ENCODE measurements at regions not wholly inside any gene's neighbourhood (a gene's known extent, or its start where the extent isn't known, plus 50 kb on each side); places are given as distances from the start of the nearest gene placed in this dataset.
"Not testable (repeated sequence)": the region's sequence is repeated elsewhere in the genome, so short reads cannot be mapped to it uniquely, and the experiment has no call there.

- not testable (repeated sequence) for DNase-seq (ENCODE audit: low read depth)
These were observed 1327.4 kb upstream of the CDH18 start for GRCh38 chr5:21315376-21315775.

GRCh38 chr5:21301205-21301604 lies 1313.2 kb upstream of the CDH18 start:
- not testable (repeated sequence) for DNase-seq (ENCODE audit: low read depth)

DNA sequence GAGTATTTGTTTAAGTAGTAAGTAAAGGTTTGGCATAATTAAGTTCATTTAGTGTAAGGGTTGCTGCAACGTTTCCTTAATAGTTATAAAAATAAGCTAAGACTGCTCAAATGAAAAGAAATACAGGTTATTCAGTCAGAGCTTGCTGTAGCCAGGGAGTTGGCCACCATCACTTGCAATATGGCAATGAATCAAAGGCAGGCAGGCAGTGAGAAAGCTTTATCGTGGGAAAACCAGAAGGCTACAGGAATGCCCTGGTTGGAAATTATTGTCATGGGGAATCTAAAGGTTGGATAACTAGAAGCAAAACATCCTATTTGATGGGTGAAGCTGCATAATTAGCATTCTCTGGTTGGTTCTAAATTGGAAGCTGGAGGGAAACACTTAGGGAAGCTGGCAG lies 1286.4 kb upstream of the CDH18 start:
- not testable (repeated sequence) for DNase-seq (ENCODE audit: low read depth)

GRCh38 chr5:21263361-21263760 lies 1275.4 kb upstream of the CDH18 start:
- no peak for DNase-seq (ENCODE audit: low read depth)

GRCh38 chr5:21254161-21254560 lies 1266.2 kb upstream of the CDH18 start:
- no peak for DNase-seq (ENCODE audit: low read depth)

DNA sequence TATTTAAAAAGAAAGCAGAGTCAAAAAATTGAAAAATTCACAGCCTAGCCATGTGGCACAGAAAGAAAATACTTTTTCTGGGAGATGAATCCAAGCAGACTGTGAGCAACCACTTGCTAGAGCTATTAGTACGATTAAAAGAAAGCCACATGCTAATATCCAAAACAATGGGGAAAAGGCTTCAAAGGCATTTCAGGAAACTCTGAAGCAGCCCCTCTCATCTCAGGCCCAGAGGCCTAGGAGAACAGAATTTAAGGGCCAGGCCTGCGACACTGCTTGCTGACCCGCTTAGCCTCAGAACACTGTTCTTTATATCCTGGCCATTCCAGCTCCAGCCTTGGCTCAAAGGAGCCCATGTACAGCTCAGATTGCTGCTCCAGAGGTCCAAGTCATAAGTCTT lies 1257.0 kb upstream of the CDH18 start:
- no peak for DNase-seq (ENCODE audit: low read depth)

DNA sequence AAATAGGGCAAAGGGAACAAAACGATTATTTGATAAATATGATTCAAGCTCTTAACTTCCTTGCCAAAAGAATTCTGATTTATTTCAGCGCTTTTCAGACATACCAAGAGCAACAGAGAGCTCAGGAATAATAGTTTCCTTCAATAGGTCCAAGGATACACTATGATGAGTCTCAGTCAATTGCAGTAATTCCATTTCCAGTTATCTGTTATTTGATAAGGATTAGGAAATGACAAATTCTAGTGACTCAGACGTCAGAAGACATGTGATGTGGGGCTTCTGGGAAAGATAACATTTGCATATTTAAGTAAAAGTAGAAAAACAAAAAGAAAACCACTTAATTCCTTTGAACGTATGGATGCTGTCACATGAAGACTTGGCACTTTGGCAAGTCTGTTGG lies 1250.8 kb upstream of the CDH18 start:
- DNase-seq (ENCODE audit: low read depth), result no peak

- no peak for DNase-seq (ENCODE audit: low read depth)
These were observed 1249.5 kb upstream of the CDH18 start for GRCh38 chr5:21237461-21237860.

DNA sequence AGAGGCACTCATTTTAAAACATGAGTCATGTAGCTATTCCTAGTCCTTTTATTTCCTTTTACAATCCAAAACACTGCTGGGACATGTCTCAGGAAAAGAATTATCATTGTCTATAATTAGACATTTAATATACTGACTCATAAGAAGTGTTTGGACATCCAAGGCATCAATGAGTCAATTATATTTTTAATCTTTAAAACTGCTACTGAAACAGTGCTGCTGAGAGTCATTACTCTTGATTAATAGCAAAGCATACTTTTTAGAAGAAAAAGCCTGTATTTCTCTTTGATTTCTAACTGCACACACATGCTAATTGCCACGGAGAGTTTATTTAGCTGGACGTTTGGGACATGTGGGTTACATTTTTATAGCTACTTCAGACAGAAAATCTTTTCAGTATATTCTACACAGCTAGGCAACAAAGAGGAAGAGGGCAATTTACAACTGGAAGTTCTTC lies 1249.0 kb upstream of the CDH18 start:
- DNase-seq (ENCODE audit: low read depth), result no peak

- DNase-seq (ENCODE audit: low read depth), result no peak
These were observed 1248.1 kb upstream of the CDH18 start for GRCh38 chr5:21236104-21236503.

GRCh38 chr5:21225223-21226064 lies 1237.4 kb upstream of the CDH18 start:
- DNase-seq (ENCODE audit: low read depth), result no peak

DNA sequence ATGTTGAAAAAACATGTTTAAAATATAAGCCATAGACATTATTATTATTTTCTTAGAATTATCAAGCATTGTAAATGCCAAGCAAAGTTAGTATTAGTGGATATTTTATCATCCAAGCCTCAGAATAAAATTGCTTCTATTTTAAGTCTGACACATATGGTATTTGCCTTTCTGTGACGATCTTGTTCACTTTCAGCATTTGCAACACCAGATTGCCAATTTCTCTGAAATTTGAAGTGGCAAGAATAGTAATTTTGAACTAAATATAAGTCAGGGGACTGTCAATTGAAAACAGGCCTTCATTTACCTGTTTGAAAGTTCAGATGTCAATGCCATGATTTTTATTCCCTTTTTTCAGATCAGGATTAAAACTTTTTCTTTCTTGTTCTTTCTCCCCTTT lies 1233.6 kb upstream of the CDH18 start:
- no peak for DNase-seq (ENCODE audit: low read depth)

- no peak for DNase-seq (ENCODE audit: low read depth)
These were observed 1232.0 kb upstream of the CDH18 start for GRCh38 chr5:21219966-21220365.

GRCh38 chr5:21219251-21219650 lies 1231.3 kb upstream of the CDH18 start:
- no peak for DNase-seq (ENCODE audit: low read depth)

GRCh38 chr5:21212026-21212425 lies 1224.0 kb upstream of the CDH18 start:
- no peak for DNase-seq (ENCODE audit: low read depth)

DNA sequence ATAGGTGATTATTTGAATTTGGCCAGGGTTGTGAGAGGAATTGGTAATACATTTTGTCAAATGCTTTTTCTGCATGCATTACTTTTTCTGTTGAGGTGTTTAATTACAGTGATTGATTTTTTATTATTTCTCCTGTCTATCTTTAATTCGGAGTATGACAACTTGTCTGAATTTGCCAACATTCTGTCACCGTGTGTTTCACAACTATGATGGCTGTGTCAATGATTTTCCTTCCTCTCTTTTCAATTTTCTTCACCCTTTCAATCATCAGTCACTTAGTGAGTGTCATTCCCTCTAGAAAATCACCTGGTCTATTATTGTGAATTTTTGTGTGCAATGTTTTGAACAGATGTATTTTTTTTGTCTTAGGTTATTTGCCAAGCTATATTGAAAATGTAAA lies 1221.4 kb upstream of the CDH18 start:
- no peak for DNase-seq (ENCODE audit: low read depth)

DNA sequence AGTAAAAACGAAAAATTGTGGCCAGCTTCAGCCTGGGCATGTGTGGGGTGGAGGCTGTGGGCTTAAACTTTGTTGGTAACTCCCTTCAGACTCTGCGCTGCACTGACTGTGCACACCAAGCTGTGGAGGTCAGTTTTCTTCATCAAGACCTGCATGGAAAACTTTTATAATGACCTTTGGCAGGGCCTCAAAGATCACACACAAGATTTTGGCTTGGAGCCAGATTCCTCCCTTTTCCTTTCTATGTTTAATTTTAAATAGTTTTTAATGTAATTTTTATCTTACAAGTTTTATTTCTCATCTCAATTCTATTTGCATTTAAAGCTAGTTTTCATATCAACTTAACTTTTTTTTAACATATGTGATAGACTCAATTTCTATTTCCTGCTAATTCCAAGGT lies 1211.1 kb upstream of the CDH18 start:
- no peak for DNase-seq (ENCODE audit: low read depth)

GRCh38 chr5:21195145-21195544 lies 1207.1 kb upstream of the CDH18 start:
- no peak for DNase-seq (ENCODE audit: low read depth)

- DNase-seq (ENCODE audit: low read depth), result no peak
These were observed 1197.5 kb upstream of the CDH18 start for GRCh38 chr5:21185536-21185935.

GRCh38 chr5:21184581-21184980 lies 1196.6 kb upstream of the CDH18 start:
- DNase-seq (ENCODE audit: low read depth), result no peak

GRCh38 chr5:21181609-21182125 lies 1193.7 kb upstream of the CDH18 start:
- no peak for DNase-seq (ENCODE audit: low read depth)

GRCh38 chr5:21173526-21173925 lies 1185.5 kb upstream of the CDH18 start:
- DNase-seq (ENCODE audit: low read depth), result no peak

- no peak for DNase-seq (ENCODE audit: low read depth)
These were observed 1185.0 kb upstream of the CDH18 start for GRCh38 chr5:21173036-21173435.

GRCh38 chr5:21171038-21171437 lies 1183.0 kb upstream of the CDH18 start:
- DNase-seq (ENCODE audit: low read depth), result no peak

Measured in EH (cell line).